PFSK-1 (cell line): ENCODE measurements at regions not wholly inside any gene's neighbourhood (a gene's known extent, or its start where the extent isn't known, plus 50 kb on each side); places are given as distances from the start of the nearest gene placed in this dataset.
A peak's percentile ranks its signal among the peaks of the same experiment; 100 is the strongest.

Source experiments
- FOXP2 ChIP-seq: optimal IDR thresholded peaks from 2 replicates; pipeline ENCODE3; 2011; ENCODE audit warnings: borderline replicate concordance, control low read depth, inconsistent platforms; ENCODE audit not compliant: insufficient read depth; ENCODE audit errors: extremely low read length, extremely low read depth
- POLR2AphosphoS5 ChIP-seq: IDR thresholded peaks from 2 replicates; pipeline ENCODE4 v1.6.1; 2012; ENCODE audit warnings: low read depth, mild to moderate bottlenecking, control low read depth, low read length, moderate library complexity
- REST ChIP-seq, 2 experiments: IDR thresholded peaks; 2 replicates each; pipeline versions ENCODE4 v1.6.1 to v1.8.0; 2011 to 2012; ENCODE audit warnings: low read depth in 2 of 2, low read length in 2 of 2, control low read depth in 1 of 2, inconsistent platforms in 1 of 2, mild to moderate bottlenecking in 1 of 2, moderate library complexity in 1 of 2; ENCODE audit not compliant: insufficient read depth in 1 of 2
- SIN3A ChIP-seq: IDR thresholded peaks from 2 replicates; pipeline ENCODE4 v1.6.1; 2012; ENCODE audit warnings: mild to moderate bottlenecking, low read length, moderate library complexity, borderline replicate concordance; ENCODE audit not compliant: insufficient read depth
- TAF1 ChIP-seq: IDR thresholded peaks from 2 replicates; pipeline ENCODE4 v1.6.1; 2012; ENCODE audit warnings: low read length, control low read depth, borderline replicate concordance; ENCODE audit not compliant: insufficient read depth

GRCh38 chr9:107110153-107110552 lies 172.9 kb upstream of the RAD23B start:
- TF ChIP-seq TAF1, result no peak

GRCh38 chr9:107112707-107113243 lies 170.3 kb upstream of the RAD23B start:
- TF ChIP-seq FOXP2 (no peak), TAF1 (no peak)

- TF ChIP-seq FOXP2 (no peak), POLR2AphosphoS5 (no peak), REST (IDR thresholded peaks at IDR 0.05; ENCODE audit: insufficient read depth in 1 of 2, low read depth in 2 of 2, low read length in 2 of 2) (no peak), SIN3A (no peak), TAF1 (no peak)
These were observed 164.0 kb upstream of the RAD23B start for GRCh38 chr9:107118863-107119624.

- TF ChIP-seq REST (IDR thresholded peaks at IDR 0.05; ENCODE audit: insufficient read depth in 1 of 2, low read depth in 2 of 2, low read length in 2 of 2) (no peak), POLR2AphosphoS5 (no peak), SIN3A (no peak), FOXP2 (no peak), TAF1 (no peak)
These were observed 163.3 kb upstream of the RAD23B start for GRCh38 chr9:107119735-107120134.

- TF ChIP-seq POLR2AphosphoS5 (no peak), SIN3A (no peak), FOXP2 (no peak), TAF1 (no peak), REST (IDR thresholded peaks at IDR 0.05; ENCODE audit: insufficient read depth in 1 of 2, low read depth in 2 of 2, low read length in 2 of 2) (no peak)
These were observed 159.7 kb upstream of the RAD23B start for GRCh38 chr9:107123389-107123788.

- TF ChIP-seq REST (IDR thresholded peaks at IDR 0.05; ENCODE audit: insufficient read depth in 1 of 2, low read depth in 2 of 2, low read length in 2 of 2) (peak; percentile 35 to 83; a peak in 2 of 4 replicates), SIN3A (no peak)
These were observed 155.5 kb upstream of the RAD23B start for GRCh38 chr9:107127608-107128007.
